ENCODE measurements at regions not wholly inside any gene's neighbourhood (a gene's known extent, or its start where the extent isn't known, plus 50 kb on each side); places are given as distances from the start of the nearest gene placed in this dataset.

GRCh38 chr2:220259662-220260061 lies 632.2 kb downstream of the SLC4A3 start:
- H3K9me3 ChIP-seq (ENCODE audit: insufficient read depth, low read depth, low read length) = no peaks in the 10 kb centered on the region
- H3K4me3 ChIP-seq (ENCODE audit: low read length) = no peak overlapping the region
- no peaks in the 10 kb centered on the region for H3K4me1 ChIP-seq (ENCODE audit: insufficient read depth, low read length)
- H3K9ac ChIP-seq (ENCODE audit: low read depth, low read length) = no peak overlapping the region
- no peaks in the 10 kb centered on the region for H3K36me3 ChIP-seq (ENCODE audit: insufficient read depth, low read depth, low read length)
- H3K27ac ChIP-seq (ENCODE audit: low read length) = no peak overlapping the region
- no peaks in the 10 kb centered on the region for H3K27me3 ChIP-seq (ENCODE audit: insufficient read depth, low read length)

GRCh38 chr2:220263300-220263699 lies 635.9 kb downstream of the SLC4A3 start:
- Histone ChIP-seq H3K9ac (ENCODE audit: low read depth, low read length) (no peak overlapping the region), H3K36me3 (ENCODE audit: insufficient read depth, low read depth, low read length) (no peaks in the 10 kb centered on the region), H3K9me3 (ENCODE audit: insufficient read depth, low read depth, low read length) (peaks cover 6% of the 10 kb centered on the region; the same call in 1 of the 2 replicates), H3K27ac (ENCODE audit: low read length) (no peak overlapping the region), H3K27me3 (ENCODE audit: insufficient read depth, low read length) (no peaks in the 10 kb centered on the region), H3K4me3 (ENCODE audit: low read length) (no peak overlapping the region), H3K4me1 (ENCODE audit: insufficient read depth, low read length) (no peaks in the 10 kb centered on the region)

- H3K4me1 ChIP-seq (ENCODE audit: insufficient read depth, low read length) = peaks cover 9% of the 10 kb centered on the region; the same call in 1 of the 2 replicates
- H3K4me3 ChIP-seq (ENCODE audit: low read length) = no peak overlapping the region
- H3K27ac ChIP-seq (ENCODE audit: low read length) = no peak overlapping the region
Observed at GRCh38 chr2:220269367-220269766, 641.9 kb downstream of the SLC4A3 start.

GRCh38 chr2:220270481-220271070 lies 643.1 kb downstream of the SLC4A3 start:
- Histone ChIP-seq H3K36me3 (ENCODE audit: insufficient read depth, low read depth, low read length) (no peaks in the 10 kb centered on the region), H3K4me1 (ENCODE audit: insufficient read depth, low read length) (peaks cover 9% of the 10 kb centered on the region; the same call in 1 of the 2 replicates)

More at GRCh38 chr2:220269367-220269766, 641.9 kb downstream of the SLC4A3 start:
- no peak overlapping the region for H3K9ac ChIP-seq (ENCODE audit: low read depth, low read length)
- H3K36me3 ChIP-seq (ENCODE audit: insufficient read depth, low read depth, low read length) = no peaks in the 10 kb centered on the region
- no peaks in the 10 kb centered on the region for H3K27me3 ChIP-seq (ENCODE audit: insufficient read depth, low read length)
- H3K9me3 ChIP-seq (ENCODE audit: insufficient read depth, low read depth, low read length) = peaks cover 6% of the 10 kb centered on the region; the same call in 1 of the 2 replicates

GRCh38 chr2:220272656-220273055 lies 645.2 kb downstream of the SLC4A3 start:
- no peaks in the 10 kb centered on the region for H3K36me3 ChIP-seq (ENCODE audit: insufficient read depth, low read depth, low read length)
- H3K9me3 ChIP-seq (ENCODE audit: insufficient read depth, low read depth, low read length) = 0 out of 2 replicates have a peak, but pooled peaks cover under 1% of the 10 kb centered on the region
- no peak overlapping the region for H3K27ac ChIP-seq (ENCODE audit: low read length)
- H3K4me3 ChIP-seq (ENCODE audit: low read length) = no peak overlapping the region
- H3K27me3 ChIP-seq (ENCODE audit: insufficient read depth, low read length) = no peaks in the 10 kb centered on the region
- H3K4me1 ChIP-seq (ENCODE audit: insufficient read depth, low read length) = peaks cover 9% of the 10 kb centered on the region; the same call in 1 of the 2 replicates
- no peak overlapping the region for H3K9ac ChIP-seq (ENCODE audit: low read depth, low read length)

More at GRCh38 chr2:220270481-220271070, 643.1 kb downstream of the SLC4A3 start:
- Histone ChIP-seq H3K9ac (ENCODE audit: low read depth, low read length) (no peak overlapping the region), H3K9me3 (ENCODE audit: insufficient read depth, low read depth, low read length) (peaks cover 6% of the 10 kb centered on the region; the same call in 1 of the 2 replicates), H3K4me3 (ENCODE audit: low read length) (no peak overlapping the region), H3K27me3 (ENCODE audit: insufficient read depth, low read length) (no peaks in the 10 kb centered on the region), H3K27ac (ENCODE audit: low read length) (no peak overlapping the region)

GRCh38 chr2:220273082-220273481 lies 645.7 kb downstream of the SLC4A3 start:
- Histone ChIP-seq H3K27me3 (ENCODE audit: insufficient read depth, low read length) (no peaks in the 10 kb centered on the region), H3K9ac (ENCODE audit: low read depth, low read length) (no peak overlapping the region), H3K9me3 (ENCODE audit: insufficient read depth, low read depth, low read length) (no peaks in the 10 kb centered on the region), H3K4me3 (ENCODE audit: low read length) (no peak overlapping the region), H3K27ac (ENCODE audit: low read length) (no peak overlapping the region), H3K36me3 (ENCODE audit: insufficient read depth, low read depth, low read length) (no peaks in the 10 kb centered on the region), H3K4me1 (ENCODE audit: insufficient read depth, low read length) (peaks cover 9% of the 10 kb centered on the region; the same call in 1 of the 2 replicates)

- H3K9ac ChIP-seq (ENCODE audit: low read depth, low read length) = no peak overlapping the region
- no peaks in the 10 kb centered on the region for H3K27me3 ChIP-seq (ENCODE audit: insufficient read depth, low read length)
- H3K4me3 ChIP-seq (ENCODE audit: low read length) = no peak overlapping the region
- H3K36me3 ChIP-seq (ENCODE audit: insufficient read depth, low read depth, low read length) = no peaks in the 10 kb centered on the region
- no peaks in the 10 kb centered on the region for H3K9me3 ChIP-seq (ENCODE audit: insufficient read depth, low read depth, low read length)
- H3K27ac ChIP-seq (ENCODE audit: low read length) = no peak overlapping the region
- no peaks in the 10 kb centered on the region for H3K4me1 ChIP-seq (ENCODE audit: insufficient read depth, low read length)
Observed at GRCh38 chr2:220275454-220275853, 648.0 kb downstream of the SLC4A3 start.

- no peaks in the 10 kb centered on the region for H3K27me3 ChIP-seq (ENCODE audit: insufficient read depth, low read length)
- no peak overlapping the region for H3K4me3 ChIP-seq (ENCODE audit: low read length)
- H3K9ac ChIP-seq (ENCODE audit: low read depth, low read length) = no peak overlapping the region
- H3K27ac ChIP-seq (ENCODE audit: low read length) = no peak overlapping the region
- no peaks in the 10 kb centered on the region for H3K9me3 ChIP-seq (ENCODE audit: insufficient read depth, low read depth, low read length)
- no peaks in the 10 kb centered on the region for H3K36me3 ChIP-seq (ENCODE audit: insufficient read depth, low read depth, low read length)
- H3K4me1 ChIP-seq (ENCODE audit: insufficient read depth, low read length) = no peaks in the 10 kb centered on the region
Observed at GRCh38 chr2:220276741-220277444, 649.5 kb downstream of the SLC4A3 start.

- no peak overlapping the region for H3K9ac ChIP-seq (ENCODE audit: low read depth, low read length)
- no peaks in the 10 kb centered on the region for H3K9me3 ChIP-seq (ENCODE audit: insufficient read depth, low read depth, low read length)
- no peaks in the 10 kb centered on the region for H3K27me3 ChIP-seq (ENCODE audit: insufficient read depth, low read length)
- H3K4me1 ChIP-seq (ENCODE audit: insufficient read depth, low read length) = no peaks in the 10 kb centered on the region
- no peak overlapping the region for H3K27ac ChIP-seq (ENCODE audit: low read length)
- H3K36me3 ChIP-seq (ENCODE audit: insufficient read depth, low read depth, low read length) = no peaks in the 10 kb centered on the region
- no peak overlapping the region for H3K4me3 ChIP-seq (ENCODE audit: low read length)
Observed at GRCh38 chr2:220277445-220277975, 650.1 kb downstream of the SLC4A3 start.

GRCh38 chr2:220278022-220278421 lies 650.6 kb downstream of the SLC4A3 start:
- Histone ChIP-seq H3K27ac (ENCODE audit: low read length) (no peak overlapping the region), H3K9me3 (ENCODE audit: insufficient read depth, low read depth, low read length) (no peaks in the 10 kb centered on the region), H3K4me1 (ENCODE audit: insufficient read depth, low read length) (no peaks in the 10 kb centered on the region), H3K27me3 (ENCODE audit: insufficient read depth, low read length) (no peaks in the 10 kb centered on the region), H3K4me3 (ENCODE audit: low read length) (no peak overlapping the region), H3K9ac (ENCODE audit: low read depth, low read length) (no peak overlapping the region), H3K36me3 (ENCODE audit: insufficient read depth, low read depth, low read length) (no peaks in the 10 kb centered on the region)

- Histone ChIP-seq H3K36me3 (ENCODE audit: insufficient read depth, low read depth, low read length) (no peaks in the 10 kb centered on the region), H3K27me3 (ENCODE audit: insufficient read depth, low read length) (no peaks in the 10 kb centered on the region), H3K4me3 (ENCODE audit: low read length) (no peak overlapping the region), H3K9ac (ENCODE audit: low read depth, low read length) (no peak overlapping the region), H3K4me1 (ENCODE audit: insufficient read depth, low read length) (no peaks in the 10 kb centered on the region), H3K9me3 (ENCODE audit: insufficient read depth, low read depth, low read length) (no peaks in the 10 kb centered on the region), H3K27ac (ENCODE audit: low read length) (no peak overlapping the region)
Observed at GRCh38 chr2:220279372-220279771, 651.9 kb downstream of the SLC4A3 start.

- H3K9me3 ChIP-seq (ENCODE audit: insufficient read depth, low read depth, low read length) = no peaks in the 10 kb centered on the region
- no peak overlapping the region for H3K9ac ChIP-seq (ENCODE audit: low read depth, low read length)
- no peak overlapping the region for H3K27ac ChIP-seq (ENCODE audit: low read length)
- H3K4me3 ChIP-seq (ENCODE audit: low read length) = no peak overlapping the region
- H3K4me1 ChIP-seq (ENCODE audit: insufficient read depth, low read length) = no peaks in the 10 kb centered on the region
- H3K36me3 ChIP-seq (ENCODE audit: insufficient read depth, low read depth, low read length) = no peaks in the 10 kb centered on the region
- H3K27me3 ChIP-seq (ENCODE audit: insufficient read depth, low read length) = no peaks in the 10 kb centered on the region
Observed at GRCh38 chr2:220279840-220280239, 652.4 kb downstream of the SLC4A3 start.
